Cardiac muscle cell (in vitro differentiated cells and primary cell): ENCODE measurements at regions not wholly inside any gene's neighbourhood (a gene's known extent, or its start where the extent isn't known, plus 50 kb on each side); places are given as distances from the start of the nearest gene placed in this dataset.

Experiments used
- DNase-seq, 2 donors: peaks; one replicate each; pipeline versions ENCODE4 v3.0.0 to v3.0.0-alpha.2; 2010 to 2017; ENCODE audit warnings: low read depth in 1 of 2, low spot score in 1 of 2
- H3K27ac ChIP-seq: fragments of 200-600 bp; sonication (generic); 2 replicates; pipeline ENCODE4 v1.5.1; 2016
- H3K27me3 ChIP-seq: fragments of 200-600 bp; sonication (generic); 2 replicates; pipeline ENCODE4 v1.6.0; 2016; ENCODE audit warnings: control low read depth
- H3K36me3 ChIP-seq: fragments of 200-600 bp; sonication (generic); 2 replicates; pipeline ENCODE4 v1.5.1; 2016; ENCODE audit warnings: control low read depth
- H3K4me1 ChIP-seq: fragments of 200-600 bp; sonication (generic); 2 replicates; pipeline ENCODE4 v1.8.1; 2017; ENCODE audit warnings: low read depth, mild to moderate bottlenecking, mixed run types
- H3K4me3 ChIP-seq: fragments of 200-600 bp; sonication (generic); 2 replicates; pipeline ENCODE4 v1.5.1; 2016; ENCODE audit warnings: mild to moderate bottlenecking
- H3K9me3 ChIP-seq: fragments of 200-600 bp; sonication (generic); 2 replicates; pipeline ENCODE4 v1.5.1; 2017; ENCODE audit warnings: low read depth, mild to moderate bottlenecking, control low read depth
- TF ChIP-seq, protein P1 (sequence below): IDR thresholded peaks from 2 replicates; pipeline ENCODE4 v1.5.1; 2012; ENCODE audit warnings: low read depth, mild to moderate bottlenecking, low read length

DNA sequence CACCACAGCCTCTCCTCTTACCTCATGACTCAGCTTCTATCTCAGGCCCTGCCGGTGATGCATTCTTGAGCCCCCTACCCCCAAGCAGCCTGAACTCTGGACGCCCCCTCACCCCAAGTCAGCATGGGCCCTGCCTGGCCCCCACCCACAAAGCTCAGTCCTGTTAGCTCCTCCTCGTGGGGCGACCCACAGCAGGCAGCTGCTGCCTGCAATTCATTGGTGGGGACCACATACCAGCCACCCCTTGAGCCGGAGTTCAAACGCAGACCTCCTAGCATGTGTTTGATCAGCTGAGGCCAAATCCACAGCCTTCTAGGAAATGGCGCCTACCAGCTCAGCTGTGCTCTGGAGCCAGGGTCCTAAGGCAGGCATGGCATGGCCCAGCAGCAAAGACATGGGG lies 111.8 kb downstream of the EFNB1 start:
- TF ChIP-seq, protein P1, sequence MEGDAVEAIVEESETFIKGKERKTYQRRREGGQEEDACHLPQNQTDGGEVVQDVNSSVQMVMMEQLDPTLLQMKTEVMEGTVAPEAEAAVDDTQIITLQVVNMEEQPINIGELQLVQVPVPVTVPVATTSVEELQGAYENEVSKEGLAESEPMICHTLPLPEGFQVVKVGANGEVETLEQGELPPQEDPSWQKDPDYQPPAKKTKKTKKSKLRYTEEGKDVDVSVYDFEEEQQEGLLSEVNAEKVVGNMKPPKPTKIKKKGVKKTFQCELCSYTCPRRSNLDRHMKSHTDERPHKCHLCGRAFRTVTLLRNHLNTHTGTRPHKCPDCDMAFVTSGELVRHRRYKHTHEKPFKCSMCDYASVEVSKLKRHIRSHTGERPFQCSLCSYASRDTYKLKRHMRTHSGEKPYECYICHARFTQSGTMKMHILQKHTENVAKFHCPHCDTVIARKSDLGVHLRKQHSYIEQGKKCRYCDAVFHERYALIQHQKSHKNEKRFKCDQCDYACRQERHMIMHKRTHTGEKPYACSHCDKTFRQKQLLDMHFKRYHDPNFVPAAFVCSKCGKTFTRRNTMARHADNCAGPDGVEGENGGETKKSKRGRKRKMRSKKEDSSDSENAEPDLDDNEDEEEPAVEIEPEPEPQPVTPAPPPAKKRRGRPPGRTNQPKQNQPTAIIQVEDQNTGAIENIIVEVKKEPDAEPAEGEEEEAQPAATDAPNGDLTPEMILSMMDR: no peak
- no peak for DNase-seq
- Histone ChIP-seq H3K36me3 (no peaks in the 10 kb centered on the region), H3K9me3 (no peaks in the 10 kb centered on the region), H3K27me3 (no peaks in the 10 kb centered on the region), H3K4me3 (no peak overlapping the region), H3K27ac (no peak overlapping the region), H3K4me1 (peaks cover 11% of the 10 kb centered on the region)

DNA sequence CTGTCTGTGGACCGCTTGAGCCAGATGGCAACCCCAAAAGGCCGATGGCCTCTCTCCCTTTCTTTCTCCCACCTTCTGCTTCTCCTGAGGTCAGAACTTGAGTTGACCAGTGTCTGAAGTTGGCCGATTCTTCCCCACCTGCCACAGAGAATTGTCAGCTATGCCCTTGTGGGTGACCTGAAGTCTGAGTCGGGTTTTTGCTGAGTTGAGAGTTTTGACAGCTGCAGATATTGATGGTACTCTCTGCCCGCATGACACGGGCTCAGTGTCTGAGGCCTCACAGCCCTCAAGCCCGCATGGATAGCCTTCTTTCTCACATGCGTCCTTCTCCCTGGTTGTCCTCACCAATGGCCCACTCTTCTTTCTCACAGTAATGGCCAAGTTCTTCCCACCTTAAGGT lies 111.0 kb downstream of the EFNB1 start:
- peaks cover 11% of the 10 kb centered on the region for H3K4me1 ChIP-seq
- DNase-seq: no peak
- no peaks in the 10 kb centered on the region for H3K27me3 ChIP-seq
- H3K27ac ChIP-seq: no peak overlapping the region
- no peaks in the 10 kb centered on the region for H3K36me3 ChIP-seq
- no peak overlapping the region for H3K4me3 ChIP-seq
- no peaks in the 10 kb centered on the region for H3K9me3 ChIP-seq
- TF ChIP-seq, protein P1: no peak

DNA sequence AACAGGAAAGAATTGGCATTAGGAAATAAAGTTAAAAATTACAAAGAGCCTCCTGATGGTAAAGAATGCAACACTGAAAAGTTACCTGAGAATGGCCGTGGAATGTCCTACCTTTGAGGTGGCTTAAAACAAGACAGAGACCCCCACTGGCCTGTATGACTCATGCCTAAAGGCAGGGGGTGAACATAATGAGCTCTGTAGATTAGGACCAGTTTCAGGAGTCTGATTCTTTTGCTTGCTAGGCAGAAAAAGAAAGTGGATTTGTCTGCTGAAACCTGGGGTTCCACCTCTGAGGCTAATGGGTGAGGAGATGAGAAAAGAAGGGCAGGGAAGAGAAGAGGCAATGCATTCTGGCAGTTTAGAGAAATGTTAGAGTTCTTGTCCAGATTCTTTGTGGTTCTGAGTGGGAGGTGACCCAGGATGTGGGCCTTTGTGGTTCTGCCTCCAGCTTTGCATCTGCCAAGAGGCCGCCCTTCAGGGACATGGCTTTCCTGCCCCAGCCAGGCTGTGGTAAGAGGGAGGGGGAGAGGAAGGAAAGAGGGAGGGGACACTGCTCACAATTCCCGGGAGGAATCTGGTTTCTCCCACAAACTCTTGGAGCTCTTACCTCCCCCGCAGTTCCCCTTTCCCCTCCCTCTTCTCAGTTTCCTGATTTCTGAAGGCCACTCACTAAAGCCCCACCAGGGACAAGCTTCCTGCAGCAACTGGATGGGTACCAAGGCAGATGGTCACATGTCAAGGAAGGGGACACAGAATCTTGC lies 109.6 kb downstream of the EFNB1 start:
- H3K4me1 ChIP-seq: peaks cover 11% of the 10 kb centered on the region

DNA sequence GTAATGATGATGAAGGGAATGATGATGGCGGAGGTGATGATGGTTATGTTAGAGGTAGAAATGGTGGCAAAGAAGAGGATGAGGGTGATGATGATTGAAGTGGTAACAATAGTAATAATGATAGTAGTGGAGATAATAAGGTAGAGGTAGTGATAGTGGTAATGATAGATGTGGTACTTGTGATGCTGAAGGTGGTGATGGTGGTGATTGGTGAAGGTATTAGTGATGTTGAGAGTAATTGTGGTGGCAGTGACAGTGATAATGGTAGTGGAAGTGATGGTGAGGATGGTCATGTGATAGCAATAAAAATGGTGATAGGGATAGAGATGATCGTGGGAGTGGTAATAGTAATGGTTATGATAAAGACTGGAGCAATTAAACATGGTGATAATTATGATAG lies 108.8 kb downstream of the EFNB1 start:
- H3K4me3 ChIP-seq: no peak overlapping the region
- DNase-seq: no peak
- TF ChIP-seq, protein P1: no peak

More for the DNA sequence above, 109.6 kb downstream of the EFNB1 start:
- Histone ChIP-seq H3K27me3 (no peaks in the 10 kb centered on the region), H3K36me3 (no peaks in the 10 kb centered on the region), H3K4me3 (no peak overlapping the region), H3K9me3 (no peaks in the 10 kb centered on the region), H3K27ac (no peak overlapping the region)
- TF ChIP-seq, protein P1: no peak
- DNase-seq: peak in 1 of 2 donors; percentile 91

DNA sequence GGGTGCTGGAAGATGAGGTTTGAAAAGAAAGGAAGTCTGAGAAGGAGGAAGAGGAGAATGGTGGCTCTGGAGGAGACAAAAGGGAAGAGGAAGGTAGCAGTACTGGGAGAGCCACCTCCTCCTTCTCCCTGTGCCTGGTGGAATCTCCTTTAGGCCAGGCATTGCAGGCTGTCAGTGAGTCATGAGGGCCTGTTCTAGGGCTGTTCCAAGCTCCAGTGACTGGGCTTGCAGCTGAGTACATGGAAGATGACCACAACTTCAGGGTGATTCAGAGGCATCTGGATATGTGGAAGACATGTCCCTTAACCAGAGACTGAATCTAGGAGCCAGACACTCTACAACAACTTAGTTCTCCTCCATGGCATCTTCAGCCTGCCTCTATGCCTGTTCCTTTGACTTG lies 107.8 kb downstream of the EFNB1 start:
- Histone ChIP-seq H3K9me3 (no peaks in the 10 kb centered on the region), H3K36me3 (no peaks in the 10 kb centered on the region), H3K27ac (no peak overlapping the region), H3K4me1 (no peaks in the 10 kb centered on the region), H3K4me3 (no peak overlapping the region), H3K27me3 (no peaks in the 10 kb centered on the region)
- DNase-seq: peak in 1 of 2 donors; percentile 77
- TF ChIP-seq, protein P1: no peak

More for the DNA sequence above, 108.8 kb downstream of the EFNB1 start:
- H3K9me3 ChIP-seq: no peaks in the 10 kb centered on the region
- no peaks in the 10 kb centered on the region for H3K27me3 ChIP-seq
- peaks cover 5% of the 10 kb centered on the region for H3K4me1 ChIP-seq
- no peak overlapping the region for H3K27ac ChIP-seq
- H3K36me3 ChIP-seq: no peaks in the 10 kb centered on the region
